Endothelial cell of umbilical vein (primary cell): ENCODE measurements at regions not wholly inside any gene's neighbourhood (a gene's known extent, or its start where the extent isn't known, plus 50 kb on each side); places are given as distances from the start of the nearest gene placed in this dataset.
"Not testable (repeated sequence)": the region's sequence is repeated elsewhere in the genome, so short reads cannot be mapped to it uniquely, and the experiment has no call there.

Source experiments
- BruUV-seq: library from RNA; stranded (reverse); fragments of 400-500 nt; replicated peaks from 2 replicates; lab custom pipeline; 2021; lab: Mats Ljungman, UMichigan
- CTCF ChIA-PET: fragments of 300-600, 350-600 bp; sonication (Branson Sonifier 250); formaldehyde crosslinking; loops from one replicate; lab custom pipeline; 2021; ENCODE audit warnings: antibody characterized with exemption, inconsistent platforms; lab: Charles Lee
- POLR2A ChIA-PET: fragments of 300-600, 350-600 bp; sonication (Branson Sonifier 250); formaldehyde crosslinking; loops from one replicate; lab custom pipeline; 2021; ENCODE audit warnings: antibody characterized with exemption, inconsistent platforms; lab: Charles Lee
- DNase-seq: peaks from one replicate; pipeline ENCODE4 v3.0.0-alpha.2; 2011; ENCODE audit warnings: low read depth, low spot score
- FAIRE-seq: peaks from 2 replicates; lab custom pipeline; 2011; peaks lifted over from hg19 to GRCh38; lab: Jason Lieb, UNC
- H2AFZ ChIP-seq: 2 replicates; pipeline ENCODE4 v1.6.0; 2012; ENCODE audit warnings: low read depth, low read length, control low read depth, inconsistent platforms
- H3K27ac ChIP-seq: 2 replicates; pipeline ENCODE4 v1.5.1; 2011; ENCODE audit warnings: low read depth, mild to moderate bottlenecking, control low read depth, low read length, moderate library complexity; ENCODE audit not compliant: insufficient read depth
- H3K27me3 ChIP-seq, 2 experiments: 2 replicates each; pipeline versions ENCODE4 v1.6.0 to v1.6.1; 2011; ENCODE audit warnings: low read length in 2 of 2, mixed read lengths in 1 of 2; ENCODE audit not compliant: control insufficient read depth in 2 of 2, insufficient read depth in 2 of 2
- H3K36me3 ChIP-seq, 2 experiments: 2 replicates in 1 of 2; 3 replicates in 1 of 2; pipeline ENCODE4 v1.5.1; 2011; ENCODE audit warnings: low read length in 2 of 2, mild to moderate bottlenecking in 1 of 2, moderate library complexity in 1 of 2; ENCODE audit not compliant: control insufficient read depth in 2 of 2, insufficient read depth in 2 of 2; ENCODE audit errors: extremely low read depth in 1 of 2
- H3K4me1 ChIP-seq: 3 replicates; pipeline ENCODE4 v1.5.1; 2011; ENCODE audit warnings: mild to moderate bottlenecking, low read length; ENCODE audit not compliant: control insufficient read depth, insufficient read depth; ENCODE audit errors: extremely low read depth
- H3K4me2 ChIP-seq: 2 replicates; pipeline ENCODE4 v1.6.1; 2011; ENCODE audit warnings: low read length, control low read depth, mixed read lengths; ENCODE audit not compliant: insufficient read depth
- H3K4me3 ChIP-seq, 3 experiments: fragments of 200-600 bp in 1 of 3; sonication (generic), shearing (Covaris generic) in 1 of 3; replicated peaks in 1 of 3; 2 replicates each; pipeline ENCODE4 v1.5.1; 2011 to 2016; ENCODE audit warnings: control low read depth in 3 of 3, low read length in 3 of 3, mild to moderate bottlenecking in 2 of 3, inconsistent platforms in 1 of 3, low read depth in 1 of 3, moderate library complexity in 1 of 3; ENCODE audit not compliant: insufficient read depth in 1 of 3
- H3K79me2 ChIP-seq: 2 replicates; pipeline ENCODE4 v1.6.0; 2012; ENCODE audit warnings: low read length, inconsistent platforms; ENCODE audit not compliant: control insufficient read depth, insufficient read depth
- H3K9ac ChIP-seq: replicated peaks from 2 replicates; pipeline ENCODE3; 2011; ENCODE audit warnings: low read length, control low read depth; ENCODE audit not compliant: insufficient read depth; ENCODE audit errors: extremely low read depth
- H3K9me1 ChIP-seq: replicated peaks from 3 replicates; pipeline ENCODE4 v1.6.0; 2011; ENCODE audit warnings: mild to moderate bottlenecking, low read length; ENCODE audit not compliant: control insufficient read depth, insufficient read depth; ENCODE audit errors: extremely low read depth
- H3K9me3 ChIP-seq: replicated peaks from 2 replicates; pipeline ENCODE4 v1.5.1; 2012; ENCODE audit warnings: low read length, inconsistent platforms; ENCODE audit not compliant: control insufficient read depth, insufficient read depth
- H4K20me1 ChIP-seq: replicated peaks from 2 replicates; pipeline ENCODE3; 2011; ENCODE audit warnings: mild to moderate bottlenecking, low read length; ENCODE audit not compliant: control insufficient read depth, insufficient read depth; ENCODE audit errors: extremely low read depth
- CTCF ChIP-seq, 2 donors: IDR thresholded peaks; 1 replicate in 1 of 2; 2 replicates in 1 of 2; pipeline ENCODE4 v1.5.1; 2011; ENCODE audit warnings: low read length in 2 of 2, mild to moderate bottlenecking in 2 of 2, moderate library complexity in 2 of 2, control low read depth in 1 of 2, inconsistent platforms in 1 of 2, low read depth in 1 of 2; ENCODE audit not compliant: insufficient read depth in 1 of 2; ENCODE audit errors: extremely low read depth in 1 of 2
- EZH2 ChIP-seq: IDR thresholded peaks from 2 replicates; pipeline ENCODE4 v1.6.1; 2012; ENCODE audit warnings: borderline replicate concordance, low read depth, mild to moderate bottlenecking, moderate library complexity, low read length, inconsistent platforms; ENCODE audit not compliant: severe bottlenecking
- FOS ChIP-seq: IDR thresholded peaks from 2 replicates; pipeline ENCODE4 v1.6.1; 2011; ENCODE audit warnings: mild to moderate bottlenecking, low read length, moderate library complexity, borderline replicate concordance; ENCODE audit not compliant: insufficient read depth
- GATA2 ChIP-seq: IDR thresholded peaks from 2 replicates; pipeline ENCODE4 v1.7.0; 2011; ENCODE audit warnings: low read depth, mild to moderate bottlenecking, moderate library complexity, mixed read lengths, low read length; ENCODE audit not compliant: insufficient read length, insufficient read depth
- JUN ChIP-seq: IDR thresholded peaks from 2 replicates; pipeline ENCODE4 v1.6.1; 2011; ENCODE audit warnings: borderline replicate concordance, low read depth; ENCODE audit not compliant: insufficient read length, insufficient read depth
- MAX ChIP-seq: IDR thresholded peaks from 2 replicates; pipeline ENCODE4 v1.6.1; 2011; ENCODE audit not compliant: insufficient read depth, insufficient read length
- MYC ChIP-seq: IDR thresholded peaks from one replicate; pipeline ENCODE4 v1.6.1; 2011; ENCODE audit warnings: mild to moderate bottlenecking, low read depth, low read length
- POLR2A ChIP-seq: IDR thresholded peaks from 2 replicates; pipeline ENCODE4 v1.6.1; 2012; ENCODE audit warnings: low read depth, mild to moderate bottlenecking, control low read depth, low read length
- POLR2AphosphoS5 ChIP-seq: IDR thresholded peaks from 2 replicates; pipeline ENCODE4 v1.6.1; 2012; ENCODE audit warnings: low read depth, mild to moderate bottlenecking, control low read depth, low read length, moderate library complexity; ENCODE audit not compliant: insufficient read depth
- dilution Hi-C: fragments of 300-500 bp; cut with MboI; formaldehyde crosslinking; loops from one replicate; pipeline ENCODE4 v1.15.0; 2019; ENCODE audit warnings: low sequenced_read_pairs; ENCODE audit not compliant: extremely low pct_ligation_motif_present
- intact Hi-C: fragments of 100-400 bp; cut with micrococcal nuclease; formaldehyde crosslinking; loops from one replicate; pipeline ENCODE4 v1.10.0; 2022

GRCh38 chr4:79197275-79198009 lies 128.4 kb downstream of the NAA11 start:
- intact Hi-C loops = no loop called here
- Histone ChIP-seq H3K9ac (no peak overlapping the region), H2AFZ (no peak overlapping the region), H3K27me3 (no peaks in the 10 kb centered on the region), H3K79me2 (no peaks in the 10 kb centered on the region), H3K27ac (no peak overlapping the region), H3K4me3 (no peak overlapping the region), H3K36me3 (no peaks in the 10 kb centered on the region), H3K9me3 (no peaks in the 10 kb centered on the region), H3K4me1 (no peaks in the 10 kb centered on the region), H3K9me1 (no peaks in the 10 kb centered on the region), H4K20me1 (no peaks in the 10 kb centered on the region), H3K4me2 (no peak overlapping the region)
- TF ChIP-seq JUN (no peak), POLR2AphosphoS5 (no peak), MAX (no peak), CTCF (IDR thresholded peaks at IDR 0.05; ENCODE audit: extremely low read depth in 1 of 2, insufficient read depth in 1 of 2, low read depth in 1 of 2, low read length in 2 of 2) (no peak), POLR2A (no peak), EZH2 (no peak), GATA2 (no peak), FOS (no peak), MYC (no peak)
- dilution Hi-C loops = no loop called here
- POLR2A ChIA-PET = no interaction called here
- DNase-seq (no peak), FAIRE-seq (no peak)
- BruUV-seq = no TSS peak
- CTCF ChIA-PET = interaction anchor here (0.6 to 1.2 kb wide), 4 partner anchors 11 to 41 kb away, joined by 3 read pairs; no protein-coding TSS in a partner anchor

GRCh38 chr4:79191292-79191691 lies 134.6 kb downstream of the NAA11 start:
- H4K20me1 ChIP-seq, dilution Hi-C loops, H3K4me2 ChIP-seq, H3K9me1 ChIP-seq, CTCF ChIA-PET, H3K9me3 ChIP-seq, H3K79me2 ChIP-seq, intact Hi-C loops, FAIRE-seq, H3K27me3 ChIP-seq, H3K4me1 ChIP-seq, H3K27ac ChIP-seq, H3K36me3 ChIP-seq, DNase-seq, H3K4me3 ChIP-seq, POLR2A ChIA-PET, BruUV-seq, H2AFZ ChIP-seq, H3K9ac ChIP-seq: not testable (repeated sequence)
